ENCODE measurements at regions not wholly inside any gene's neighbourhood (a gene's known extent, or its start where the extent isn't known, plus 50 kb on each side); places are given as distances from the start of the nearest gene placed in this dataset.
"Not testable (repeated sequence)": the region's sequence is repeated elsewhere in the genome, so short reads cannot be mapped to it uniquely, and the experiment has no call there.

DNA sequence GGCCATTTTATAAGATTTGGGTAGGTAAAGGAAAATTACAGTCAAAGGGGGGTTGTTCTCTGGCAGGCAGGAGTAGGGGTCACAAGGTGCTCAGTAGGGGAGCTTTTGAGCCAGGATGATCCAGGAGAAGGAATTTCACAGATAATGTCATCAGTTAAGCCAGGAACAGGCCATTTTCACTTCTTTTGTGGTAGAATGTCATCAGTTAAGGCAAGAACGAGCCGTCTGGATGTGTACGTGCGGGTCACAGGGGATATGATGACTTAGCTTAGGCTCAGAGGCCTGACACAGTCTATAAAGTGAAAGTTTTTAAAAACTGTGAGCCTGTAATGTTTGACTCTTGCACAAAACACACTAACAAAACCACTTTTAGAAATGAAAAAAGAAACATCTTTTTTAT lies 1371.3 kb upstream of the RAG2 start:
- not testable (repeated sequence) for DNase-seq

DNA sequence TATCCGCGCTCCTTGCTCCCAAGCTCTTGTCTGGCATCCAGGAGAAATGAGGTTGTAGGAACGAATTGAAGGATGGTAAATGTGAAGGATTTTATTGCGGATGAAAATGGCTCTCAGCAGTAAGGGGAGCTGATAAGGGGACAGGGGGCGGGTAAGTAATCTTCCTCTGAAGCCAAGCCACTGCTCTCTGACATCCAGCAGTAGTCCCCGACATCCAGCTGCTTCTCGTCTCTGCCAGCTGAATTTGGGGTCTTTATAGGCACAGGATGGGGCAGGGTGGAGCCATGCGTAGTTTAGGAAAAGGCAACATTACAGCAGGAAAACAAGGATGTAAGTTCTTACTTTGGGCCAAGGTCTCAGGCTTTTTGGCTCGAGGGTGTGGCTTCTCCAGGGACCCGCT lies 1370.1 kb upstream of the RAG2 start:
- DNase-seq: no peak

GRCh38 chr11:37967635-37968034 lies 1369.6 kb upstream of the RAG2 start:
- no peak for DNase-seq

DNA sequence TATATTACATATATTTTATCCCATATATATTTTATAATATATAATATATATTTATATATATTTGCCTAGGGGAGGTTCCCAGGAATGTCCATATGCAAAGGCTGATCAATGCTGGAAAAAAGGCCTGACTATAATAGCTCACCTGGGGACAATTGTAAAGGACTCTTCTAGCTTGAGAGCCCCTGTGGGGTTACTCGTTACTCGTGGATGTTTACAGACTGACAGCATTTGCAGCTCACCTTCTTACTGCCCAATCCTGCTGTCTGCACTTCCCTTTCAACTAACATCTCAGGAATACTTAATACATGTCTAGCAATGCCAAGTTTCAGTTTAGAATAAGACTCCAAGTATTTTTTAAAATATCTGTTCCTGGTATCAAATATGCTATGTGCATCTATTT lies 1365.4 kb upstream of the RAG2 start:
- no peak for DNase-seq

DNA sequence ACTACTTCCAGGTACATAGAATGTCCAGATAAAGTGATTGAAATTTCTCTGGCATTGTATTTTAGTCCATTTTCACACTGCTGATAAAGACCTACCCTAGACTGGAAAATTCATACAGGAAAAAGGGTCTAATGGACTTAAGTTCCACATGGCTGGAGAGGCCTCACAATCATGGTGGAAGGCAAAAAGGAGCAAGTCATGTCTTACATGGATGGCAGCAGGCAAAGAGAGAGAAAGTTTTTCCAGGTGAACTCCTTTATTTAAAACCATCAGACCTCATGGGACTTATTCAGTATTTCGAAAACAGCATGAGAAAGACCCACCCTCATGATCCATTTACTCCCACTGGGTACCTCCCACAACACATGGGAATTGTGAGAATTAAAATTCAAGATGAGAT lies 1359.7 kb upstream of the RAG2 start:
- no peak for DNase-seq

GRCh38 chr11:37951996-37952395 lies 1354.0 kb upstream of the RAG2 start:
- no peak for DNase-seq

GRCh38 chr11:37948258-37948657 lies 1350.2 kb upstream of the RAG2 start:
- no peak for DNase-seq

DNA sequence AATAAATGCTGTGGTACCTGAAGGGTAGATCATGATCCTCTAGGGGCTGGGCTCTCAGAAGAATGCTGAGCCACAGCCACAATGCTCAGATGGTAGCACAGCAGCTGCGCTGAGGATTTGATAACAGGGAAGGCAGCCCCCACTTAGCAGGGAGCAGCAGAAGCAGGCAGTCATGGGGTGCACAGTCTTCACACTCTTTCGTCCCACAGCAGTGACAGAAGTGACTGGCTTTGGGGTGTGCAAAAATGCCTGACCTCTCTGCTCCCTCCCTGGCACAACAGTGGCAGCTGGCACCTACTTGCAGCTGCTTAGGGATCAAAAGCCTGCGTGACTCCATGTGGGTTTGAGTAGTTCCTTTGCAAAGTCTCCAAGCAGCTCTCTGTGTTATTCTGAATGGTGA lies 1349.8 kb upstream of the RAG2 start:
- no peak for DNase-seq

DNA sequence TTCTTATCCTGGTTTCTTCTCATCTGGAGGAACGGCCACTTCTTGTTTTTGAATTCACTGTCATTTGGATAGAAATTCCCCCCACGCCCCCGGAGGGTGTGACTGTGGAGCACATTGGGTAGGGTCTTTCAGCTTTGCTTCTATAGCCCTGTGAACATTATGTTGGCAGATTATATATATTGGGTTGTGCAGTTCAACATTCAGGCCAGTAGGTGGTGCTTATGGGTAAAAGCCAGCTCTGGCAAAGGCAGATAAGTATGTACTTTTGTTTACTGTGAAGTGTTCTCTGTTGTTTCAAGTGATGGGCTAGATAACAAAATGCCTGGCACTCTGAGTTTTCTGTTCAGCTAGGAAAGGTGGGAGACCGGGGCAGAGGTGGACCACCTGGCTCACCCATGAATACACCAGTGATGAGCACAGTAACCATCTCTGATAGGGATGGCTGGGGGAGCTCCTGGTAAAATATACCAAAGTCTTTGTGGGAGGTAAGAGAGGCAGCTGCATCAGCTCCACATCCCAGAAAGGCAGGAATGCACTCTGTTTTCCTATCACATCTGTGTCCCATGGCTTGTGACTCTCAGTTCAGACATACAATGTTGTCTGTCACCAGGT lies 1348.2 kb upstream of the RAG2 start:
- DNase-seq: no peak

DNA sequence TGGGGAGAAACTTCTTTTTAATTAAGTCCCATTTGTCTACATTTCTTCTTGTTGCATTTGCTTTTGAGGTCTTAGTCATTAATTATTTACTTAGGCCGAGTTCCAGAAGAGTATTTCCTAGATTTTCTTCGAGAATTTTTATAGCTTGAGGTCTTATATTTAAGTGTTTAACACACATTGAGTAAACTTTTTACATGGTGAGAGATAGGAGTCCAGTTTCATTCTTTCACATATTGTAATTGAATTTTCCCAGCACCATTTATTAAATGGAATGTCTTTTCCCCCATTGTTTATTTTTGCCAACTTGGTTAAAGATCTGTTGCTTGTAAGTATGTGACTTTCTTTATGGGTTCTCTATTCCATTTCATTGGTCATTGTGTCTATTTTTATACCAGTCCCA lies 1344.0 kb upstream of the RAG2 start:
- DNase-seq: no peak

DNA sequence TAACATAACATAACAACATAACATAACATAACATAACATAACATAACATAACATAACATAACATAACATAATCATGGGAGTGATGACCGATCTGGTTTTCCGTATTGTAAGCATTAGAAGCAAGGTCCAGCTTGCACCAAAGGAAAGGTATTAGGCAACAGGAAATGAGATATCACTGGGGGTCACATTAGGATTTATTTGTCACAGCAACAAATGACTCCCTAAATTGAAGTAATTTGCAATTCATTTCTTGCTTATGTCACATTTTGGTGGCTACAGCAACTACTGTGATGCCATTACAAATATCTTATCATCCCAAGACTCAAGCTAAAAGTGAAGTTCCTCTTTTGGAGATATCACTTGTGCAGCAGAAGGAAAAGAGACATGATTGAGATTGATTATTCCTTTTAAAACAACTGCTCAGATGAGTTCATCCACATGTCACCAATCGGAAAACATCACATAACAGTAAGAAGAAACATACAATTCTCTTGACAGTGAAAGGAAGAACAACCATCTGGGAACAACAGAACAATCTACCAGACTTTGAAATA lies 1331.1 kb upstream of the RAG2 start:
- no peak for DNase-seq

DNA sequence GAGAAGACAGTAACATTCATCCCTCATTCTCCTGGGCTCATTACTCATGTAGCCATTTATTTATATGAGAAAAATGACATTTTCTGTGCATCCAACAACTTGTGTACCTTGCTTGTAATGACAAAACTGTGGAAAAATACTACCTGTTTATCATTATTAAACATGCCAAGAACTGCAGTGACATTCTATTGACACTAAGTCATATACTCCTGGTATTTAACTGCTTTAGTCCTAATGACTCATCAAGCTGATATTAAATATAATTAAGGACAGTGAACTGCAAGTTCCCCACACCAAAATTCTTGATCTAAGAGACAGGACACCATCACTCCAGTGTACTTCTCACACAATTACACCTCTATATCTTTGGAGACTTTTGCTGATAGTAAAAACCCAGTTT lies 1328.7 kb upstream of the RAG2 start:
- DNase-seq: no peak

DNA sequence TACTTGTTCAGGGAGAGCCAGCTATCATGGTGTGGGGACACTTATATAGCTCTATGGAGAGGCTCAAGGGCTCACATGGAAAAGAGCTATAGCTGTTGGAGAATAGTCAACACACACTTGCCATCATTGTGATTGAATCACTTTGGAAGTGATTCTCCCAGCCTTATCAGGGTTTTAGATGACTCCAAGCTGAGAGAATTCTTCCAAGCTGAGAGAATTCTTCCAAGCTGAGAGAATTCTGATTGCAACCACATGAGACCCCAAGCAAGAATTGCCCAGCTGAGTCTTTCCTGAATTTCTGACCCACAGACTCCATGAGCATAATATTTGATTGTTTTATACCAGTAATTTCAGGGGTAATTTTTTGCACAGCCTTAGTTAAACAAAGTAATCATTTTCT lies 1318.3 kb upstream of the RAG2 start:
- DNase-seq: no peak

DNA sequence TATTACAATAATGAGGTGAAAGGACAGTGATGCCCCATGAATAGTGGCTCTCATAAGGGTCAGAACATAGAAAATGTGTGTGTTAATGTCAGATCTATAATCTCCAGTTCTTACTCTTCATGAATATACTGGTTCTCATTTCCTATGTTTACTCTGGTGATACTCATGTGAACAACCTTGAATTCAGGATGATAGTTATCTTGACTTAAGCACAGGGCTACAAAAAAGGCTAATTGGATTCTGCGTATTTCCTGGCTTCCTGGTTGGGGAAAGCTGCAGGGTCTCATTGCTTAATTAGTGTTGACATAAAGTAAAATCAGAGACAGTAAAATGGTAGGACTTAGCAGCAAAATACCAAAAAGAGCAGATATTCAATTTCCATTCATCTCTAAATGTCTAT lies 1316.8 kb upstream of the RAG2 start:
- no peak for DNase-seq

DNA sequence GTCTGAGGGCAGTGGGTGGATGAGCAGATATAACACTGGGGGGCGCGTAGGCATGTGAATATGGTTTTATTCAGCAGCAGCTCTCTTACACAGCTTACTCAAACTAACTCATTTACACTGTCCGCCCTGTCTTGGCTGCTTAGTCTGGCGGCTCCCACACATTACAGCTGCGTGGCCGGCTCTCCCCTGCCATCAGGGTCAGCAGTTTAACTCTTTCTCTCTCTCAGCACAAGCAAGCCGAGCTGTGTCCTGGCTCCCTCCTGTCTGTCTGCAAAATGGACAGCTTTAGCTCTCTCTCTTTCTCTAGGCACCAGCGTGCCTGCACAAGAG lies 1310.1 kb upstream of the RAG2 start:
- no peak for DNase-seq

GRCh38 chr11:37907436-37908218 lies 1309.6 kb upstream of the RAG2 start:
- no peak for DNase-seq

GRCh38 chr11:37905707-37906417 lies 1307.8 kb upstream of the RAG2 start:
- DNase-seq: no peak

DNA sequence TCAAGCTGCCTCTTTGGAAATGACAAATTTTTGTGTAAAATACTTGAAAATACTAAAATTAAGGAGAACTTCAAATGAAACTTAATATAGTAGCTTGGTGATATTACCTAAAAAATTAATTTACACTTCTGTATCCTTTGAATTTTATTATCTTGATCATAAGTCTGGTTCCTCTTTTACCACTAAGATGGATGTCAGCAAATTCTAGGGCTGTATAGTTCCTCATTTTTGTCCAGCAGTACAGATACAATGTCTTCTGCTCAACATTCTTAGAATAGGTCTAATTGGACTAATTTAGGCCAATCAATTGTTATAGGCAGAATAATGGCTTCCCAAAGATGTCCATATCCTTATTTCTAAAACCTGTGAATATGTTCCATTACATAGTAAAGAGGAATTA lies 1298.0 kb upstream of the RAG2 start:
- no peak for DNase-seq

- DNase-seq: no peak
Observed at GRCh38 chr11:37881741-37882140, 1283.7 kb upstream of the RAG2 start.

GRCh38 chr11:37861671-37862070 lies 1263.6 kb upstream of the RAG2 start:
- DNase-seq: no peak

DNA sequence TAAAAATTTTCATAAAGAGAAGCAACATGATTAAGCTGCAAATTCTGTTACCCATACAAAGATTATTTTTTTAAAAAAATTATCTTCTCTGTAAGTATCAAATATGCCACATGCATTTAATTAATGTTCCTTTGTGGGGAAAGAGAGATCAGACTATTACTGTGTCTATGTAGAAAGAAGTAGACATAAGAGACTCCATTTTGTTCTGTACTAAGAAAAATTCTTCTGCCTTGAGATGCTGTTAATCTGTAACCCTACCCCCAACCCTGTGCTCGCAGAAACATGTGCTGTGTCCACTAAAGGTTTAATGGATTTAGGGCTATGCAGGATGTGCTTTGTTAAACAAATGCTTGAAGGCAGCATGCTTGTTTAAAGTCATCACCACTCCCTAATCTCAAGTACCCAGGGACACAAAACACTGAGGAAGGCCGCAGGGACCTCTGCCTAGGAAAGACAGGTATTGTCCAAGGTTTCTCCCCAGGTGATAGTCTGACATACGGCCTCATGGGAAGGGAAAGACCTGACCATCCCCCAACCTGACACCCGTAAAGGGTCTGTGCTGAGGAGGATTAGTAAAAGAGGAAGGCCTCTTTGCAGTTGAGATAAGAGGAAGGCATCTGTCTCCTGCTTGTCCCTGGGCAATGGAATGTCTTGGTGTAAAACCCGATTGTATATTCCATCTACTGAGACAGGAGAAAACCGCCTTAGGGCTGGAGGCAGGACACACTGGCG lies 1260.9 kb upstream of the RAG2 start:
- not testable (repeated sequence) for DNase-seq

DNA sequence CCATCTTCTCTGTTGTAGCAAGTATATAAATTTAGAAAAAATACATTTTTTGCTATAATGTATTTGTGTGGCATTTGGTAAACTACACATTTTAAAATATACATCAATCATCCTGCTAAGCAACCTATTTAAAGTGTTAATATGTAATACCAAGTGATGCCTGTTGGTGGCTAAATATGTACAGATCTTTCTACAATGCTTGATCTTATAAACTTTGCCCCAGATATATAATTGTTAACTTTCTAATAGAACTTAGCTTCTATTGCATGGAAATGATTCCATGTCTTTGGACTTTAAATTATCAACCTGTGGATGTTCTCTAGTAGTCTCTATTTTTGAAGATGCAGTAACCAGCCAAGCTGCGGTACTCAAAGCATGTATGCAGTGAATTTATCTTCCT lies 1260.4 kb upstream of the RAG2 start:
- no peak for DNase-seq

DNA sequence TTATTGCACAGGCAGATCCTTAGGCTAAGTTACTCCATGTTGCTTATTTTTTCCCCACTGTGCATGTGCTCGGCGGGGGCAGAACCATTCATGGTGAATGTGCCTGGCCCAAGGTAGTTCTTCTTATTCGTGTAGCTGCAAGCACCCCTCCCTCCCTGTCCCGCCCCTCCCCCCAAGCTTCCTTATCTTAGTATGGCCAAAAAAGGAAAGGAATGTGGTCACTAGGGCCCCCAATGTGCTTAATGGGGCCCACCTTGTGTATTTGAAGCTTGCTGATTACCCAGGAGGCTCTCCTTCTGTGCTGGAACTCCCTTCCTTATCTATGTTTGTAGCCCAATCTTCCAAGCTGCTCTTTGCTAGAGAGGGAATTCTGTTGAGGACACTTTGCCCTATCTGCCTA lies 1259.7 kb upstream of the RAG2 start:
- no peak for DNase-seq
